OCI-LY3 (cell line): ENCODE measurements at regions not wholly inside any gene's neighbourhood (a gene's known extent, or its start where the extent isn't known, plus 50 kb on each side); places are given as distances from the start of the nearest gene placed in this dataset.

ENCODE experiments used
- EZH2phosphoT487 ChIP-seq: fragments of 200-600 bp; shearing (Covaris generic); IDR thresholded peaks from 2 replicates; pipeline ENCODE4 v1.6.1; 2018; ENCODE audit warnings: antibody characterized with exemption, mixed run types, low read depth
- TF ChIP-seq, protein P1 (sequence below): fragments of 200-600, 300-600 bp; sonication (generic); IDR thresholded peaks from 2 replicates; pipeline ENCODE4 v1.5.1; 2014; ENCODE audit warnings: antibody characterized with exemption, low read length, low read depth

GRCh38 chr17:36786867-36787266 is 150.4 kb upstream of the LHX1 start:
- TF ChIP-seq, protein P1, sequence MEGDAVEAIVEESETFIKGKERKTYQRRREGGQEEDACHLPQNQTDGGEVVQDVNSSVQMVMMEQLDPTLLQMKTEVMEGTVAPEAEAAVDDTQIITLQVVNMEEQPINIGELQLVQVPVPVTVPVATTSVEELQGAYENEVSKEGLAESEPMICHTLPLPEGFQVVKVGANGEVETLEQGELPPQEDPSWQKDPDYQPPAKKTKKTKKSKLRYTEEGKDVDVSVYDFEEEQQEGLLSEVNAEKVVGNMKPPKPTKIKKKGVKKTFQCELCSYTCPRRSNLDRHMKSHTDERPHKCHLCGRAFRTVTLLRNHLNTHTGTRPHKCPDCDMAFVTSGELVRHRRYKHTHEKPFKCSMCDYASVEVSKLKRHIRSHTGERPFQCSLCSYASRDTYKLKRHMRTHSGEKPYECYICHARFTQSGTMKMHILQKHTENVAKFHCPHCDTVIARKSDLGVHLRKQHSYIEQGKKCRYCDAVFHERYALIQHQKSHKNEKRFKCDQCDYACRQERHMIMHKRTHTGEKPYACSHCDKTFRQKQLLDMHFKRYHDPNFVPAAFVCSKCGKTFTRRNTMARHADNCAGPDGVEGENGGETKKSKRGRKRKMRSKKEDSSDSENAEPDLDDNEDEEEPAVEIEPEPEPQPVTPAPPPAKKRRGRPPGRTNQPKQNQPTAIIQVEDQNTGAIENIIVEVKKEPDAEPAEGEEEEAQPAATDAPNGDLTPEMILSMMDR: no peak
- no peak for TF ChIP-seq EZH2phosphoT487
